Osteocyte (in vitro differentiated cells): ENCODE measurements at regions not wholly inside any gene's neighbourhood (a gene's known extent, or its start where the extent isn't known, plus 50 kb on each side); places are given as distances from the start of the nearest gene placed in this dataset.

ENCODE experiments used
- DNase-seq: peaks from one replicate; pipeline ENCODE4 v3.0.0; 2021; ENCODE audit warnings: mixed read lengths; ENCODE audit not compliant: unreplicated experiment; ENCODE audit errors: extremely low spot score
- H3K27ac Mint-ChIP-seq: one replicate; pipeline ENCODE4 v1.8.0; 2021; ENCODE audit warnings: mild to moderate bottlenecking, mixed read lengths; ENCODE audit not compliant: unreplicated experiment
- H3K27me3 Mint-ChIP-seq: one replicate; pipeline ENCODE4 v1.8.0; 2021; ENCODE audit warnings: mixed read lengths; ENCODE audit not compliant: unreplicated experiment
- H3K36me3 Mint-ChIP-seq: one replicate; pipeline ENCODE4 v1.8.0; 2021; ENCODE audit warnings: mixed read lengths; ENCODE audit not compliant: unreplicated experiment
- H3K4me1 Mint-ChIP-seq: one replicate; pipeline ENCODE4 v1.8.0; 2021; ENCODE audit warnings: mixed read lengths; ENCODE audit not compliant: unreplicated experiment
- H3K4me3 Mint-ChIP-seq: one replicate; pipeline ENCODE4 v1.8.0; 2021; ENCODE audit warnings: mild to moderate bottlenecking, moderate library complexity, mixed read lengths; ENCODE audit not compliant: unreplicated experiment
- H3K9me3 Mint-ChIP-seq: one replicate; pipeline ENCODE4 v1.8.0; 2021; ENCODE audit warnings: mixed read lengths; ENCODE audit not compliant: unreplicated experiment
- TF ChIP-seq, protein P1 (sequence below): fragments of 200-600 bp; sonication (generic); IDR thresholded peaks from 2 replicates; pipeline ENCODE4 v1.5.0; 2021; ENCODE audit warnings: antibody characterized with exemption, mild to moderate bottlenecking, moderate library complexity

DNA sequence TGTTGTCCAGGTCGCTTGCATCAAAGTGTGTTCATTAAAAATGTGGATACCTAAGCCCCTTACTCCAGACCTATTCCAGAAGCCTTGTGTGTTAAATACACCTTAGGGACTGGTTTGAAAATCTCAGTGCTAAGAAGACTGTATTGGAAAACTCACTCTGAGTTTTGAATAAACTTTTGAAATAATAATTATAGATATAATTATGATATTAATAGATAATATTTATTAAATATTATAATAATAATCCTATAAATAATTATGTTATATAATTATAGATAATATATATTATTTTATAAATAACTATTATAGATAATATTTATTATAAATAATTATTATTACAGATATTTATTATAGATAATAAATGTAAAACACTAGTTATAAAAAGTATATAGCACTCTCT is 165.3 kb downstream of the ARRDC3 start:
- no peak for DNase-seq
- Mint-ChIP-seq H3K36me3 (no peaks in the 10 kb centered on the region), H3K27me3 (no peaks in the 10 kb centered on the region), H3K27ac (no peak overlapping the region), H3K4me3 (no peak overlapping the region), H3K9me3 (no peaks in the 10 kb centered on the region), H3K4me1 (no peaks in the 10 kb centered on the region)
- TF ChIP-seq, protein P1, sequence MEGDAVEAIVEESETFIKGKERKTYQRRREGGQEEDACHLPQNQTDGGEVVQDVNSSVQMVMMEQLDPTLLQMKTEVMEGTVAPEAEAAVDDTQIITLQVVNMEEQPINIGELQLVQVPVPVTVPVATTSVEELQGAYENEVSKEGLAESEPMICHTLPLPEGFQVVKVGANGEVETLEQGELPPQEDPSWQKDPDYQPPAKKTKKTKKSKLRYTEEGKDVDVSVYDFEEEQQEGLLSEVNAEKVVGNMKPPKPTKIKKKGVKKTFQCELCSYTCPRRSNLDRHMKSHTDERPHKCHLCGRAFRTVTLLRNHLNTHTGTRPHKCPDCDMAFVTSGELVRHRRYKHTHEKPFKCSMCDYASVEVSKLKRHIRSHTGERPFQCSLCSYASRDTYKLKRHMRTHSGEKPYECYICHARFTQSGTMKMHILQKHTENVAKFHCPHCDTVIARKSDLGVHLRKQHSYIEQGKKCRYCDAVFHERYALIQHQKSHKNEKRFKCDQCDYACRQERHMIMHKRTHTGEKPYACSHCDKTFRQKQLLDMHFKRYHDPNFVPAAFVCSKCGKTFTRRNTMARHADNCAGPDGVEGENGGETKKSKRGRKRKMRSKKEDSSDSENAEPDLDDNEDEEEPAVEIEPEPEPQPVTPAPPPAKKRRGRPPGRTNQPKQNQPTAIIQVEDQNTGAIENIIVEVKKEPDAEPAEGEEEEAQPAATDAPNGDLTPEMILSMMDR: no peak

DNA sequence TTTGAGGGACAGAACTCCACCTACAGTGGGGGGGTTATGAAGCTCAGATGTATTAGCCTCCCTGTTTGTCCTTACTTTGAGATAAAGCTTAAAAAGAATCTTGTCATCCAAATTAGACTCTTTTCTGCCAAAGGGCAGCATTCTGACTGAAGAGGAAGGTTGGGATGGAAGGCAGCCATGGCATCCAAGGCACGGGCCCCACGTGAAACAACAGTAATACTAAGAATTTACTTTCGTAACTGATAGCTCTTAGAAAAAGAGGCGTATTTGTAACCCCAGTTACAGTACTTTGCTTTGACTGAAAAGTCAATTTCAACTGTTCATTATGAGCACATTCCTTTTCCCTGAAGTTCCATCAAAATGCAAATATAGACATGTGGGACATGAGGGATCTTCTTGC is 168.5 kb downstream of the ARRDC3 start:
- Mint-ChIP-seq H3K36me3 (no peaks in the 10 kb centered on the region), H3K27me3 (no peaks in the 10 kb centered on the region), H3K4me1 (no peaks in the 10 kb centered on the region), H3K4me3 (no peak overlapping the region), H3K27ac (no peak overlapping the region), H3K9me3 (no peaks in the 10 kb centered on the region)
- TF ChIP-seq, protein P1: no peak
- DNase-seq: no peak
